A549 (cell line): ENCODE measurements at regions not wholly inside any gene's neighbourhood (a gene's known extent, or its start where the extent isn't known, plus 50 kb on each side); places are given as distances from the start of the nearest gene placed in this dataset.

Source experiments
- ATAC-seq, 2 experiments: fragments of 200-7000 bp in 1 of 2; fragments of >200 bp in 1 of 2; cut with Nextera tagmentation in 1 of 2; cut with Tn5 transposase in 1 of 2; 3 replicates each; pipeline versions ENCODE4 v1.8.0 to v1.9.1; 2018 to 2020; ENCODE audit warnings: mild to moderate bottlenecking in 1 of 2, moderate library complexity in 1 of 2
- CTCF ChIA-PET: fragments of 300-600 bp; sonication (Branson Sonifier 250); formaldehyde crosslinking; extraction: SDS; loops from one replicate; lab custom pipeline; 2021; ENCODE audit warnings: antibody characterized with exemption, inconsistent platforms; lab: Yijun Ruan, JAX
- POLR2A ChIA-PET: fragments of 350-600 bp; formaldehyde crosslinking; extraction: SDS; loops from one replicate; lab custom pipeline; 2021; ENCODE audit warnings: antibody characterized with exemption, inconsistent platforms; lab: Yijun Ruan, JAX
- DNase-seq, 2 experiments: peaks; one replicate each; pipeline versions ENCODE4 v3.0.0 to v3.0.0-alpha.2; 2011 to 2016; ENCODE audit warnings: low read depth in 1 of 2, low spot score in 1 of 2
- FAIRE-seq: peaks from 2 replicates; lab custom pipeline; 2011; peaks lifted over from hg19 to GRCh38; lab: Jason Lieb, UNC
- H3K27ac ChIP-seq, 2 experiments: fragments of >200 bp; sonication (Bioruptor Twin); formaldehyde crosslinking; 3 replicates each; pipeline ENCODE4 v1.5.1; 2016 to 2017
- H3K4me1 ChIP-seq: fragments of >200 bp; sonication (Bioruptor Twin); formaldehyde crosslinking; 3 replicates; pipeline ENCODE4 v1.6.1; 2016
- H3K4me2 ChIP-seq: fragments of >200 bp; sonication (Bioruptor Twin); formaldehyde crosslinking; 3 replicates; pipeline ENCODE4 v1.6.1; 2016
- H3K4me3 ChIP-seq: fragments of >200 bp; sonication (Bioruptor Twin); formaldehyde crosslinking; 3 replicates; pipeline ENCODE4 v1.5.1; 2016
- H3K9me3 ChIP-seq: fragments of >200 bp; sonication (Bioruptor Twin); formaldehyde crosslinking; 3 replicates; pipeline ENCODE4 v1.6.1; 2016
- ATOH8 ChIP-seq: fragments of 250-450 bp; sonication (Bioruptor Pico); IDR thresholded peaks from 2 replicates; pipeline ENCODE4 v1.5.0; 2020; ENCODE audit warnings: low read depth, mild to moderate bottlenecking, moderate library complexity
- CBX2 ChIP-seq: fragments of 200-600 bp; sonication (generic); IDR thresholded peaks from 2 replicates; pipeline ENCODE4 v1.6.1; 2016; ENCODE audit warnings: low read depth, mild to moderate bottlenecking, borderline replicate concordance
- CBX8 ChIP-seq: fragments of 200-600 bp; sonication (generic); IDR thresholded peaks from 2 replicates; pipeline ENCODE4 v1.6.1; 2016
- CEBPB ChIP-seq, 2 experiments: fragments of >200 bp in 1 of 2; sonication (Bioruptor Twin) in 1 of 2; formaldehyde crosslinking in 1 of 2; IDR thresholded peaks; 2 replicates each; pipeline ENCODE4 v1.6.1; 2012 to 2016
- CHD2 ChIP-seq: fragments of 150-350 bp; IDR thresholded peaks from 2 replicates; pipeline ENCODE4 v1.6.1; 2014; ENCODE audit warnings: low read length; ENCODE audit not compliant: partially characterized antibody
- EP300 ChIP-seq, 2 experiments: fragments of >200 bp; sonication (Bioruptor Twin); formaldehyde crosslinking; IDR thresholded peaks; 2 replicates in 1 of 2; 3 replicates in 1 of 2; pipeline ENCODE4 v1.6.1; 2016 to 2017
- FOSB ChIP-seq: fragments of 250-450 bp; sonication (Bioruptor Pico); IDR thresholded peaks from 2 replicates; pipeline ENCODE4 v1.5.0; 2020; ENCODE audit warnings: mild to moderate bottlenecking, moderate library complexity
- FOSL2 ChIP-seq, 2 experiments: fragments of 450-650 bp in 1 of 2; fragments of >200 bp in 1 of 2; sonication (Bioruptor Twin) in 1 of 2; formaldehyde crosslinking; IDR thresholded peaks; 2 replicates each; pipeline versions ENCODE4 v1.5.0 to v1.6.1; 2016 to 2020; ENCODE audit warnings: mild to moderate bottlenecking in 1 of 2, moderate library complexity in 1 of 2
- FOXS1 ChIP-seq: fragments of 250-450 bp; sonication (Bioruptor Pico); IDR thresholded peaks from 2 replicates; pipeline ENCODE4 v1.5.0; 2020; ENCODE audit warnings: mild to moderate bottlenecking, moderate library complexity
- GATA3 ChIP-seq: IDR thresholded peaks from 2 replicates; pipeline ENCODE4 v1.6.1; 2012; ENCODE audit warnings: borderline replicate concordance
- HOXB13 ChIP-seq: fragments of 250-450 bp; sonication (Bioruptor Pico); IDR thresholded peaks from 2 replicates; pipeline ENCODE4 v1.5.0; 2020; ENCODE audit warnings: low read depth, mild to moderate bottlenecking, moderate library complexity
- HOXB5 ChIP-seq: fragments of 250-450 bp; sonication (Bioruptor Pico); IDR thresholded peaks from 2 replicates; pipeline ENCODE4 v1.5.0; 2020; ENCODE audit warnings: mild to moderate bottlenecking, moderate library complexity
- JUNB ChIP-seq: fragments of >200 bp; sonication (Bioruptor Twin); formaldehyde crosslinking; IDR thresholded peaks from 2 replicates; pipeline ENCODE4 v1.6.1; 2016
- MAFK ChIP-seq: fragments of 450-650 bp; IDR thresholded peaks from 2 replicates; pipeline ENCODE4 v1.6.1; 2014; ENCODE audit not compliant: partially characterized antibody
- MAX ChIP-seq: IDR thresholded peaks from 2 replicates; pipeline ENCODE4 v1.6.1; 2012
- MAZ ChIP-seq: fragments of 150-350 bp; IDR thresholded peaks from 2 replicates; pipeline ENCODE4 v1.6.1; 2014; ENCODE audit warnings: antibody characterized with exemption, low read depth, low read length, borderline replicate concordance
- MYC ChIP-seq: IDR thresholded peaks from 2 replicates; pipeline ENCODE4 v1.6.1; 2012; ENCODE audit warnings: mild to moderate bottlenecking, inconsistent platforms, low read length, improper control_type of control experiment, borderline replicate concordance
- NFE2L2 ChIP-seq: fragments of 150-350 bp; conservative IDR thresholded peaks from 2 replicates; pipeline ENCODE4 v1.6.1; 2014; ENCODE audit warnings: low read length
- NPAS2 ChIP-seq: fragments of 250-450 bp; sonication (Bioruptor Pico); IDR thresholded peaks from 2 replicates; pipeline ENCODE4 v1.8.0; 2022; ENCODE audit warnings: mild to moderate bottlenecking, moderate library complexity, borderline replicate concordance
- NR3C1 ChIP-seq: fragments of >200 bp; sonication (Bioruptor Twin); formaldehyde crosslinking; IDR thresholded peaks from 3 replicates; pipeline ENCODE4 v1.6.1; 2017
- POLR2AphosphoS2 ChIP-seq: conservative IDR thresholded peaks from 2 replicates; pipeline ENCODE4 v1.6.1; 2012; ENCODE audit warnings: low read length, improper control_type of control experiment, inconsistent platforms
- RCOR1 ChIP-seq: fragments of 150-350 bp; IDR thresholded peaks from 2 replicates; pipeline ENCODE4 v1.6.1; 2014; ENCODE audit warnings: antibody characterized with exemption, low read length, low read depth
- REST ChIP-seq: fragments of 200-600 bp; sonication (generic); IDR thresholded peaks from 2 replicates; pipeline ENCODE4 v1.6.1; 2016; ENCODE audit warnings: antibody characterized with exemption, mild to moderate bottlenecking, moderate library complexity
- SMC3 ChIP-seq: fragments of >200 bp; sonication (Bioruptor Twin); formaldehyde crosslinking; IDR thresholded peaks from 3 replicates; pipeline ENCODE4 v1.6.1; 2018; ENCODE audit warnings: inconsistent platforms
- TFCP2L1 ChIP-seq: fragments of 250-450 bp; sonication (Bioruptor Pico); IDR thresholded peaks from 2 replicates; pipeline ENCODE4 v1.5.0; 2021; ENCODE audit warnings: mild to moderate bottlenecking
- ZC3H11A ChIP-seq: fragments of 450-650 bp; IDR thresholded peaks from 2 replicates; pipeline ENCODE4 v1.6.1; 2014; ENCODE audit warnings: antibody characterized with exemption, mild to moderate bottlenecking
- WGBS: methylation state at CpG from one replicate; pipeline ENCODE4 v1.1.6; 2017; ENCODE audit errors: missing lambda C conversion rate; 5-methylcytosine and 5-hydroxymethylcytosine counted together
- TF ChIP-seq, protein P1 (sequence below): fragments of >200 bp; sonication (Bioruptor Twin); formaldehyde crosslinking; IDR thresholded peaks from 2 replicates; pipeline ENCODE4 v1.6.1; 2016
- TF ChIP-seq, protein P2 (sequence below): IDR thresholded peaks from 2 replicates; pipeline ENCODE4 v1.6.1; 2012; ENCODE audit warnings: low read depth, borderline replicate concordance

- H3K9me3 ChIP-seq = 0 out of 3 replicates have a peak, but pooled peaks cover 5% of the 10 kb centered on the region
- WGBS = 88% methylated on average over 4 of the region's 4 CpGs
Observed at GRCh38 chr12:47318963-47319362, 239.2 kb upstream of the AMIGO2 start.

GRCh38 chr12:47317175-47317915 is 237.6 kb upstream of the AMIGO2 start:
- CTCF ChIA-PET = no interaction called here
- Histone ChIP-seq H3K9me3 (0 out of 3 replicates have a peak, but pooled peaks cover 2% of the 10 kb centered on the region), H3K4me2 (peak overlapping the region; percentile 63), H3K4me1 (peaks cover 22% of the 10 kb centered on the region), H3K27ac (peak overlapping the region; percentile 48 to 66), H3K4me3 (no peak overlapping the region)
- WGBS = 74% methylated on average over 11 of the region's 11 CpGs
- POLR2A ChIA-PET = no interaction called here
- no peak for FAIRE-seq
- ATAC-seq = no peak
- no peak for DNase-seq
- TF ChIP-seq SMC3 (no peak), TFCP2L1 (CRISPR knock-in tag) (no peak), NR3C1 (no peak), RCOR1 (no peak), EP300 (IDR thresholded peaks at IDR 0.05) (no peak), NPAS2 (no peak), MAX (no peak), FOSL2 (IDR thresholded peaks at IDR 0.05) (no peak), FOSL2 (CRISPR knock-in tag; IDR thresholded peaks at IDR 0.05) (no peak), HOXB13 (CRISPR knock-in tag) (no peak), FOXS1 (CRISPR knock-in tag) (no peak), JUNB (no peak), MYC (no peak), FOSB (CRISPR knock-in tag) (no peak)
- TF ChIP-seq, protein P1, sequence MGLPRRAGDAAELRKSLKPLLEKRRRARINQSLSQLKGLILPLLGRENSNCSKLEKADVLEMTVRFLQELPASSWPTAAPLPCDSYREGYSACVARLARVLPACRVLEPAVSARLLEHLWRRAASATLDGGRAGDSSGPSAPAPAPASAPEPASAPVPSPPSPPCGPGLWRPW = no peak

More at GRCh38 chr12:47318963-47319362, 239.2 kb upstream of the AMIGO2 start:
- no peak for DNase-seq
- ChIA-PET POLR2A (no interaction called here), CTCF (no interaction called here)
- no peak for ATAC-seq
- H3K4me2 ChIP-seq = no peak overlapping the region
- FAIRE-seq = no peak
- no peak for TF ChIP-seq ZC3H11A
- no peak for TF ChIP-seq CBX8
- TF ChIP-seq ATOH8 (CRISPR knock-in tag) = no peak
- TF ChIP-seq NFE2L2 = no peak
- no peak for TF ChIP-seq HOXB13 (CRISPR knock-in tag)
- no peak for TF ChIP-seq CBX2
- no peak for TF ChIP-seq POLR2AphosphoS2
- no peak for TF ChIP-seq RCOR1
- no peak for TF ChIP-seq REST
- no peak for TF ChIP-seq GATA3
- no peak for TF ChIP-seq CEBPB (IDR thresholded peaks at IDR 0.05)
- no peak for TF ChIP-seq HOXB5
- no peak for TF ChIP-seq CHD2
- TF ChIP-seq MAZ = no peak
- no peak for TF ChIP-seq EP300 (IDR thresholded peaks at IDR 0.05)
- TF ChIP-seq, protein P1 = no peak
- no peak for TF ChIP-seq FOXS1 (CRISPR knock-in tag)
- TF ChIP-seq, protein P2, sequence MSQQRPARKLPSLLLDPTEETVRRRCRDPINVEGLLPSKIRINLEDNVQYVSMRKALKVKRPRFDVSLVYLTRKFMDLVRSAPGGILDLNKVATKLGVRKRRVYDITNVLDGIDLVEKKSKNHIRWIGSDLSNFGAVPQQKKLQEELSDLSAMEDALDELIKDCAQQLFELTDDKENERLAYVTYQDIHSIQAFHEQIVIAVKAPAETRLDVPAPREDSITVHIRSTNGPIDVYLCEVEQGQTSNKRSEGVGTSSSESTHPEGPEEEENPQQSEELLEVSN = no peak
- TF ChIP-seq MAFK = no peak
- no peak overlapping the region for H3K4me3 ChIP-seq
- peaks cover 17% of the 10 kb centered on the region for H3K4me1 ChIP-seq
- no peak overlapping the region for H3K27ac ChIP-seq
